Left lobe of liver (tissue), 2 donors: ENCODE measurements at regions not wholly inside any gene's neighbourhood (a gene's known extent, or its start where the extent isn't known, plus 50 kb on each side); places are given as distances from the start of the nearest gene placed in this dataset.
"Not testable (repeated sequence)": the region's sequence is repeated elsewhere in the genome, so short reads cannot be mapped to it uniquely, and the experiment has no call there.

Experiments used
- ATAC-seq: fragments of 200-7000 bp; cut with Tn5 transposase; one replicate; pipeline ENCODE4 v1.9.1; 2020; ENCODE audit warnings: mild to moderate bottlenecking, moderate library complexity
- DNase-seq: peaks from one replicate; pipeline ENCODE4 v3.0.0-alpha.2; 2020; ENCODE audit warnings: low spot score
- donor health status: DM: no; HTN: no; CAD: no; lungs with moderate emphysema.
- donor health status: DM: no; HTN: yes; CAD: no.

GRCh38 chr2:173467751-173468150 lies 113.1 kb downstream of the CDCA7 start:
- ATAC-seq (no peak), DNase-seq (no peak)

DNA sequence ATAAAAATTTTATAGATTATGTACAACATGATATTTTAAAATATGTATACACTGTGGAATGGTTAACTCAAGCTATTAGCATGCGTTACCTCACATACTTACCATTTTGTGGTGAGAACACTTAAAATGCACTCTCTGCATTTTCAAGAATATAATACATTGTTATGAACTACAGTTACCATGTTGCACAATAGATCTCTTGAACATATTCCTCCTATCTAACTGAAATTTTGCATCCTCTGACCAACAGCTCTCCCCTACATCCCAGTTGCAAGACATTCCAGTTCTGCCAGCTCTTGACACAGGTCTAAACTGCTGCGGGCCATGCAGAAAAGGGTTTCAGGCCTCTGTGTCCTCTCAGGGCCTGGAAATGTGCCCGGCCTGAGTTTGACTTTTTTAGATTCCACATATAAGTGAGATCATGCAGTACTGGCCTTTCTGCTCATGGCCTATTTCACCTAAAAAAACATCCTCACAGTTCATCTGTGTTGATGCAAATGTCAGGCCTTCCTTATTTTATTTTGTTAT lies 113.7 kb downstream of the CDCA7 start:
- no peak for ATAC-seq

DNA sequence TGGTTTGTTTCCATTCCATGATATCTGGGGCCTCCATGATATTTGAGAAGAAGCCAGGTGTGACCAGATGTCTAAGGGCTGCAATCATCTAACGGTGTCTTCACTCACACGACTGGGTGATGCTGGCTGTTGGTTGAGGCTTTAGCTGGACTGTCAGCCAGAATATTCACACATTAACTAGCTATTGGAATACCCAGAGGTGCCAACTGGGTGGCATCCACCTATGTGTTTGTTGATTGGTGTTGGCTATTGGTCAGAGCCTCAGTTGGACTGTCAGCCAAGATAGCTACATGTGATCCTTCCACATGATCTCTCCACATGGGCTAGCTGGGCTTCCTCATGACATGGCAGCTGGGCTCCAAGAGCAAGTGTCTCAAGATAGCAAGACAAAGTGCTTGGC lies 117.4 kb downstream of the CDCA7 start:
- ATAC-seq (no peak), DNase-seq (no peak)

More for the DNA sequence above, 113.7 kb downstream of the CDCA7 start:
- no peak for DNase-seq

GRCh38 chr2:173483137-173483536 lies 128.5 kb downstream of the CDCA7 start:
- ATAC-seq (no peak), DNase-seq (no peak)

DNA sequence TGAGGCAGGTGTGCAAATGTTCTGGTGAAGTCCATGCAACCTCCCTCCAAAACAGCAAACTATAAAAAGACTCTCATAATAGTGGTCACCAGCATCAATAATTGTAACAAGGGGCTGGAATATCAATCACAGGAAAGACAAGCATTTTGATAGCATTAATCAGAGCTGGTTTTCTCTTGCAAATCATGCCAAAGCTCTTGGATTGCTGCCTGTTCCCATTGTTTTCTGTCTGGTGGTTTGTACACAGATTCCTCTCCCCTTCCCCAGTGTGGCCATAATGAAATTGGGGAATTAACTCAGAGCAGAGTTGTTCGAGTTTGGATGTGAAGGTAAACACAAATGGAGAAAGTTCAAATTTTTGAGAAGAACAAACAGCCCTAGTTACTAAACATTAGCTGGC lies 134.2 kb downstream of the CDCA7 start:
- DNase-seq = no peak
- ATAC-seq = no peak

GRCh38 chr2:173491418-173491817 lies 136.7 kb downstream of the CDCA7 start:
- DNase-seq = no peak
- no peak for ATAC-seq

GRCh38 chr2:173493874-173494273 lies 139.2 kb downstream of the CDCA7 start:
- no peak for ATAC-seq
- no peak for DNase-seq

GRCh38 chr2:173496746-173497145 lies 142.1 kb downstream of the CDCA7 start:
- ATAC-seq = no peak
- no peak for DNase-seq

DNA sequence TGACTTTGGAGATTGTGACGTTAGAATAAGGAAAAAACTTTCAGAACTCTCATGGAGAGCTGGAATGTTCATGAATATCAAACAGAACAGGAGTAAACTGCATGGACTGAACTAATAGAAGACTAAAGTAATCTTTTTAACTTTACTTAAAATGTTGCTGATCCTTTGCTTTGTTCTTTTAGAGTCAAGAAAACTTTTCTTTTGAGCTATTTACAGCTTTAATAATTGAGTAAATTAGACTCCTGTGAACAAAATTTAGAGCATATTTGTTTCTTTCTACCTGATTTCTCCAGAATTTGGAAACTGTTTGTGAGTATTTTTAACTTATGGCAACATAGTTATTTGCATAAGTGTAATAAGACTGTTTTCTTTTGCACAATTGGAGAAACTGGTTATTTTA lies 146.3 kb downstream of the CDCA7 start:
- no peak for ATAC-seq

DNA sequence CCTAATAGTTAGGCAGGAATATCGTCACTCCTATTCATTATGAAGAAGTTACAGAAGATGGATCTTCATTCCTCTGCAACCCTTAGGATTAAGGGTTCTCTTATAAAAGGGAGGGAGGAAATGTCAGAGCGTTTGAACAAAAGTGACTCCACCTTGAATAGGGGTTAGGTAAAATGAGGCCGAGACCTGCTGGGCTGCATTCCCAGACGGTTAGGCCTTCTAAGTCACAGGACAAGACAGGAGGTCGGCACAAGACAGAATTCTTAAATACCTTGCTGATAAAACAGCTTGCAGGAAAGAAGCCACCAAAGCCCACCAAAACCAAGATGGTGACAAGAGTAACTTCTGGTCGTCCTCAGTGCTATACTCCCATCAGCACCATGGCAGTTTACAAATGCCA lies 147.6 kb downstream of the CDCA7 start:
- ATAC-seq = no peak
- DNase-seq = no peak

More for the DNA sequence above, 146.3 kb downstream of the CDCA7 start:
- DNase-seq = no peak

DNA sequence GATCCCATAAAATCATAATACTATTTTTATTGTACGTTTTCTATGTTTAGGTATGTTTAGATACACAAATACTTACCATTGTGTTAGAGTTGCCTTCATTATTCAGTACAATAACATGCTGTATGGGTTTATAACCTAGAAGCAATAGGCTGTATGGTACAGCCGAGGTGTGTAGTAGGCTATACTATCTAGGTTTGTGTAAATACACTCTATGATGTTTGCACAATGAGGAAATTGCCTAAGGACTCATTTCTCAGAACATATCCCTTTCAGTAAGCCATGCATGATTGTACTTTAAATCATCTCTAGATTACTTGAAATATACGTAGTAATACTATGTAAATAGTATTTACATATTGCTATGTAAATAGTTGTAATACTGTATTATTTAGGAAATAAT lies 156.7 kb downstream of the CDCA7 start:
- ATAC-seq = no peak

GRCh38 chr2:173511942-173512341 lies 157.3 kb downstream of the CDCA7 start:
- ATAC-seq = no peak
- no peak for DNase-seq

More for the DNA sequence above, 156.7 kb downstream of the CDCA7 start:
- no peak for DNase-seq

GRCh38 chr2:173513107-173513727 lies 158.5 kb downstream of the CDCA7 start:
- DNase-seq (no peak), ATAC-seq (no peak)

GRCh38 chr2:173520918-173521317 lies 166.2 kb downstream of the CDCA7 start:
- DNase-seq = no peak

DNA sequence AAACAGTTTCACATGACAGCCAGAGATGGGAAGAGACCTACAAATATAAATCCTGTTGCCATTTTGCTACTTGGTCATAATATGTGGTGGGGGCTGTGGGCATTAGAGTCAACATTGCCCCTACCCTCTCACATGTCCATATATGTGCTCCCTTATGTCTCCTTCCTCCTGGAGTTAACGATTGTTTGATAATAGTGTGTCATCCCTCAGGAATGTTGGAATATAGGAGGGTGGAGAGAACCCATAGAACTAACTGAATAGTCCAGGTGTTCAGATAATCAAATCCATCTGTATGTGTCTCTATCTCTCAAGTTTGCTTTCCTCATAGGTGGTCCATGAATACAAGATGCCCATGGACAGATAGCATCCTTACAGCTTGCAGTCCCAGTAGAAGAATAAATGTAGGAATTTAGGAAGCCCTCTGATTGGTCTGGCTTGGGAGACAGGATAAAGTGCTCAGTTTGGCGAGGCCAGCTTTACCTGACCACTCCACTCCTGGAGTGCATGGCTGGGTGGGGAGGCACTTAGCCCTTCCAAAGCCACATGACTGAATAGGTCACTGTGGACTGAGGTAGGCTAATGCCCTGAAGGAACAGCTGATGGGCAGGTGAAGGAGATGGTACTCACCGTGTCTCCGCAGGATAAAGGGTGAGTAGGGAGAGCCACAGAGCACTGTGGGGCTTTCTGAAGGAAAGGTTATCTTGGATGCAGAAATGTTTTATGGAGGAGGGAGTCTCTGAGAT lies 166.9 kb downstream of the CDCA7 start:
- no peak for ATAC-seq
- no peak for DNase-seq

More at GRCh38 chr2:173520918-173521317, 166.2 kb downstream of the CDCA7 start:
- ATAC-seq = no peak

- DNase-seq (no peak), ATAC-seq (no peak)
Measured at GRCh38 chr2:173523497-173523896, 168.8 kb downstream of the CDCA7 start.

DNA sequence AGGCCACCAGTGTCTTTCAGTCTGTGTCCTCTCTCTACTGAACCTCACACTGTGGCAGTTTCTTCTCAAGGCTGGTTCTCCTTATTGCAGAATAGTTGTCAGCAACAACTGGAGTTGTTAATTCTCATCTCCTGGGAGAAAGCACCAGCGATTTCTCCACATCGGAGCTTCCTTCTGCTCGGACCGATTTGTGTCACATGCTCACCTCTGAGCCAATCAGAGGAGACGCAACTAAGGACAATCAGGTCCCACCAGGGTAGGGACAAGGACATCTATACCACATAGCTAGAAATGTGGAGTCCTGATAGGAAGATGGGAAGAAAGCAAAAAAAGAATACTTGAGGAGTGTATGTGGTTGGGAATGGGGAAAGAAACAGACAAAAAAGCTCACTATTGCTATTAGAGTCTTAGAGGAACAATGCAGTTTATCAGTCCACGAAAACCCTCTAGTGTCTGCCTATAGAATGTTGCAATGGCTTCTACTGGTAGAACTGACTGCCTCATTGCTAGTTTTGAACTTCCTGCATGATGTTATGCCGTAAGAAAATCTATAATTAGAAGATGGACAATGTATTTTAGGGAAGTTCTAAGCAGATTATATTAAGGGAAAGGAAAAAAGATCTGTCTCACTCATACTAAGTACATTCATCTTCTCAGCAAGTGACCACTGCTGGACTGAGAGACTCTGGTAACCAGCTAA lies 169.7 kb downstream of the CDCA7 start:
- ATAC-seq = no peak
- no peak for DNase-seq

DNA sequence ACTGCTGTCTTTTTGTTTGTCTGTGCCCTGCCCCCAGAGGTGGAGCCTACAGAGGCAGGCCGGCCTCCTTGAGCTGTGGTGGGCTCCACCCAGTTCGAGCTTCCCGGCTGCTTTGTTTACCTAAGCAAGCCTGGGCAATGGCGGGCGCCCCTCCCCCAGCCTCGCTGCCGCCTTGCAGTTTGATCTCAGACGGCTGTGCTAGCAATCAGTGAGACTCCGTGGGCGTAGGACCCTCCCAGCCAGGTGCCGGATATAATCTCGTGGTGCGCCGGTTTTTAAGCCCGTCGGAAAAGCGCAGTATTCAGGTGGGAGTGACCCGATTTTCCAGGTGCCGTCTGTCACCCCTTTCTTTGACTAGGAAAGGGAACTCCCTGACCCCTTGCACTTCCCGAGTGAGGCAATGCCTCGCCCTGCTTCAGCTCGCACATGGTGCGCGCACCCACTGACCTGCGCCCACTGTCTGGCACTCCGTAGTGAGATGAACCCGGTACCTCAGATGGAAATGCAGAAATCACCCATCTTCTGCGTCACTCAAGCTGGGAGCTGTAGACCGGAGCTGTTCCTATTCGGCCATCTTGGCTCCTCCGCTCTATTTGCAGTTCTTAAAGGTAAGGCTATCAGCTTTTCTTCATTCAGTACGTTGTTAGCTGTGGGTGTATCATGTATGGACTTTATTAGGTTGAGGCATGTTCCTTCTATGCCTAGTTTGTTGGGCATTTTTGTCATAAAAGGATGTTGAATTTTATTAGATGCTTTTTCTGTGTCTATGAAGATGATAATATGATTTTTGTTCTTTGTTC lies 178.3 kb downstream of the CDCA7 start:
- ATAC-seq, DNase-seq: not testable (repeated sequence)

DNA sequence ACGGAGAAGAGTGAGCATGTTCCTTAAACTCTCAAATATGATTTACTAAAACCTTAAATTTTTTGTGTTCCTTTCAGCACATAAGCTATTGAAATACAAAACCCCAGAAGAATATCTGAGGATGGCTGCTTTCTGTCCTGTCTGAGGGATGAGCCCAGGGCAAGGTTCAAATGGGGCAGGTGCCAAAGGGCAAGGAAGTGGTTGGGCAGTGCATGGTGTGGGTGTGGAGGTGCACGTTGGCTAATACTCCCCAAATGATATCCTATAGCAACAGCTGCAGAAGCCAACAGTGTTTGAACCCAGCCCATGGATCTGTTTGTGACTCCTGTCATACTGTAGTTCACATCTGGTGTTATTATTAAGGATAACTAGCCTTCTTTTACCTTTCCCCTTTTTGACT lies 183.0 kb downstream of the CDCA7 start:
- DNase-seq = no peak
- ATAC-seq = peak; percentile 45

DNA sequence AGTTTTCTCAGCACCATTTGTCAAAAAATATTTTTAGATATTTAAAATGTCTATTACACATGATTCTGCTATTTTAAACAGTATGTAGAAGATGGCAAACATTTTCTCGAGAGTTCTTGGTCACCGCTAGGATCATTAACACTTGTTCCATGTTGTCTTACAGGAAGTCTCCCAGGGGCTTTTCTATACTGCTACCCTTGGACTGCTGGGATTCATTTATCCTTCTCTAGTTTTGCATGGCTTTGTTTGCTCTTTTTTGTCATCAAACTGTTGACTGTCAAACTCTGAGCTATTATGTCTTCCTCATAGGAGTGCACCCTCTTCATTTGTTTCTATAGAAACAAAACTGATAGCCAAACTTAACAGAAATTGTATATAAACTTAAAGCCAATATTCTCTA lies 184.9 kb downstream of the CDCA7 start:
- DNase-seq = no peak
- ATAC-seq = no peak
